HG03045 (cell line): ENCODE measurements at regions not wholly inside any gene's neighbourhood (a gene's known extent, or its start where the extent isn't known, plus 50 kb on each side); places are given as distances from the start of the nearest gene placed in this dataset.
A peak's percentile ranks its signal among the peaks of the same experiment; 100 is the strongest.

Experiments
- ATAC-seq: cut with Tn5 transposase; IDR thresholded peaks from one replicate; pipeline ENCODE4 v1.9.1; 2021; ENCODE audit warnings: mild to moderate bottlenecking, moderate library complexity; ENCODE audit not compliant: unreplicated experiment

DNA sequence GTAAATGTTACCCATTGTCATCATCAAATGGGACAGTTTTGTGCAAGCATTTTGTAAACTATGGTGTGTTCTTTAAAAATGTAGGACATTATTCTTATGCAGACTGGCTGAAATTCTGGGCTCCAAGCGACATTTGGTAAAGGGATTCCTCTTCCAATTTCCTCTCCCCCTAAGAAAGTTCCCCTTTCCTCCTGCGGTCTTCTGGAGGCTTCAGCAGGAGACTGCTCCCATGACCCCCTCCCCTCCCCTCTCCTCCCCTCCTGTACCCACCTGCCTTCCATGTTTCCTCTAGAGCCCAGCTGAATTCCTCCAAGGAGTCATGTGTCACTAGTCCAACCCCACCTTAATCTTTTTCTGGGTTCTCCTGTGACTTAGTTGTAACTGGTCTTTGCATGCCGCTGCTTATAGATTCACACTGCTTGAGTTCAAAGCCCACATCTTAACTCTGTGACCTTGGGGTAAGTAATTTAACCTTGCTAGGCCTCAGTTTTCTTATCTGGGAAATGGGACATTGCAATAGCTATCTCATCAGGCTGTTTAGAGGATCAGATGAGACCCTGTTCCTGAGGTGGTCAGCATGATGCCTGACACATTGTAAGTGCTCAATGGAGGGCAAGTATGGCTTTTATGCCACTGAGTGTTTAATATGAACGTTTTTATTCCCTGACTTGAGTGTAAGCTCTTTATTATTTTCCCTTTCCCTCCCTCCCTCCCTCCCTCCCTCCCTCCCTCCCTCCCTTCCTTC lies 69.9 kb upstream of the WDR26 start:
- no peak for ATAC-seq

DNA sequence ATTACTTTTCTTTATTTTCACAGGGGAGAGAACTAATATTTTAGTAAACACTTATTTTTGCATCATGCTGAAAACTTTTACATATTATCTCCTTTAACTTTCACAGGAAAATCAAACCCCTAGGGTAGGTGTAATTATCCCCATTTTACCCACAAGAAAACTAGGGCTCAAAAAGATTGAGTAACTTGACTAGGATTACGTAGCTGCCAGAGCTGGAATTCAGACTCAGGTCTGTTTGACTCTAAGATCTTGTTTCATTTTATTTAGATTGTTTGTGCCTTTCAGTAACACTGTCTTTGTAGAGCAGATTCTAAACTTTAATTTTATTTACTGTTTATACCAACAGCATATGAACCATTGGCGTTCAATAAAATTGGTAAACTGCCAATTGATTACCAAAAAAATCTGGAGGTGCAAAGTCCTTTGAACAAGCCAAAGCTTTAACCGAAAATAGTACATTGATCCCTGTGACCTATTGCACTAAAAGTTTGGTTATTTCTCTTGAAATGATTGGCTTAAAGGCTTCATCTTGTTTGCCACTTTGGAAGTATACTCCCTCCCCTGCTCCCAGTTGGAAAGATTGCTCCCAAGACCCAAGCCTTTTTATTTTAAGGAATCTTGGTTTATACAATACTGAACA lies 71.0 kb upstream of the WDR26 start:
- no peak for ATAC-seq

- no peak for ATAC-seq
These were observed 71.7 kb upstream of the WDR26 start for GRCh38 chr1:224506141-224506814.

DNA sequence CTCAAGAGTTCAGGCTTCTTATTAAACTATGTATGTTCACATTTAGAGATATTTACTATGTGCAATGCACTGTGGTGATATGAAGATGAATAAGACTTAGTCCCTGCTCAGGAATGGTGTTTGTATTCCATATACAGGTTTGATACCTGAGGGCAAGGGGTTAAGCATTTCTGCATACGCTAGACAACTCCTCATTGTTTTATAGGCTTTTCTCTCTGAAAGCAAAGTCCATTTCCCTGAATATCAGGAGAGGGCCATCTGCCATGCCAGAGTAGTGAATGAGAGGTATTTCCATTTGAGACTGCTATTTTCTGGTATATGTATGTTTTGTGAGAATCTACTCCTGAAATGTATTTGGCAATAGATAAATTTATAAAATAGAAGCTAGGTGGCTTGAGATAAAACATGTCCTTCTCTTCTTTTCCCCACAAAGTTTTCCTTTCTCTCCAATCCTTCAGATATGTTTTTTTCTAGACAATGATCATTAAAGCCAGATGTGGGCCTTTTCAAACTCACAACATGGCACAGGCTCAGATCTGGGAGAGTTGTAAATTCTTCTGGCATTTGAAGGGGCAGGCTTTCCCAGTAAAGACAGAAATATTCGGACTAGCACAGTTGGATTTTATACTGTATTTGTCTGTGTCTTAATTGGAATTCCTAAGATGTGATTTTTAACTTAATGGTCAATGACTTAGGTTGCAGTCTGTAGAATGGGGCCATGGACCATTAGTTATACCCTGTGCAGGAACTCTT lies 73.3 kb upstream of the WDR26 start:
- no peak for ATAC-seq

GRCh38 chr1:224509907-224510306 lies 75.3 kb upstream of the WDR26 start:
- ATAC-seq, result no peak

- ATAC-seq, result no peak
These were observed 76.5 kb upstream of the WDR26 start for GRCh38 chr1:224510880-224511645.

- ATAC-seq, result no peak
These were observed 78.1 kb upstream of the WDR26 start for GRCh38 chr1:224512600-224513151.

- ATAC-seq, result no peak
These were observed 78.8 kb upstream of the WDR26 start for GRCh38 chr1:224513383-224513782.

DNA sequence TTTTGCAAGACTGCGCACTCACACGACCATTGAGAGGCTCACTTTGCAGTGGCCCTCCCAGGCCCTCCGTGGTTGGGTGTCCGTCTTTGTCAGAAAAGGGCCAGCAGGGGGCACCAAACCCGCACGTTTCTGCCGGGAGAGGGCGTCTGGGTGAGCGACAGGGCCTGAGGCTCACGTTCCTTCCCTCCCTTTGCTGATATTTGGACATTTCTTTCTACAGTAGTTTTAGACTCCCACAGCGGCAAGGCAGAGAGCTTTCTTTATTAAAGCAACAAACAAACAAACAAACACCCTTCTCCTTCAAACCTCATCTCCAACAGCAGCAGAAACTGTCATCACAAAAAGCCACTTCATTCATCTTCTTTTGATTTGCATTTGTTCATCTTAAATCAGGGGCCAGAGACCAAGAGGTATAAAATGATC lies 79.2 kb upstream of the WDR26 start:
- peak; percentile 94 for ATAC-seq

DNA sequence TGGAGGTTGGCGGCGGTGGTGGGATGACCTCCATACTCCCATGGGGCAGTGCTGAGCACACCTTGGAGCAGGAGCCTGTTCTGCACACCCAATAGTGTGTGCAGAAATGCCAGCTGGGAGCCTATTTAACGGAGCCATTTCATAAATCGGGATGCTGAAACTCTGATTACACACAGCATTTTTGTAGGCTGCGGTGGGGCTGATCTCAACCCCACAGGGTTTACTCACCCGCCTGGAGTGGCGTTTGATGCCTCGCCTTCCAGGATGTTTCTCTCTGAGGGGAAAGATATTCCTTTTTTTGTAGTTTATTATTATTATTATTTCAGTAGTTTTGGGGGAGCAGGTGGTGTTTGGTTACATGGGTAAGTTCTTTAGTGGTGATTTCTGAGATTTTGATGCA lies 82.6 kb upstream of the WDR26 start:
- no peak for ATAC-seq

- no peak for ATAC-seq
These were observed 83.9 kb upstream of the WDR26 start for GRCh38 chr1:224518528-224518927.

- no peak for ATAC-seq
These were observed 85.3 kb upstream of the WDR26 start for GRCh38 chr1:224519874-224520273.

DNA sequence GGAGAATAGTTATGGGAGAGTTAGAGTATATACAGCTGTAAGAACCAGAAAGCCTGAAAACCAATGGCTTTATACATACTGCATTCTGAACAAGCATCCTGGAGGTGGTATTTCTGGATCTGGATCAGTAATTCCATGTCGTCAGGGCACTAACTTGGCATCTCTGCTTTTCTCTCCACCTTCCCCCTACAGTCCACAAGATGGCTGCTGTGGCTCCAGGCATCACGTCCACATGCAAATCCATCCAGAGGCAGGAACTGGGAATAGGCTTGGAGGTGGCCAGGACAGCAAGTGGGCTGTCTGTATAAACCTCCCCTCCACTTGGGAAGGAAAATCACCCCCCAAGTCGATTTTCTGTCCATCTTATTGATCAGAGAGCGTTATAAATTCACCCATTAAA lies 86.2 kb upstream of the WDR26 start:
- no peak for ATAC-seq

DNA sequence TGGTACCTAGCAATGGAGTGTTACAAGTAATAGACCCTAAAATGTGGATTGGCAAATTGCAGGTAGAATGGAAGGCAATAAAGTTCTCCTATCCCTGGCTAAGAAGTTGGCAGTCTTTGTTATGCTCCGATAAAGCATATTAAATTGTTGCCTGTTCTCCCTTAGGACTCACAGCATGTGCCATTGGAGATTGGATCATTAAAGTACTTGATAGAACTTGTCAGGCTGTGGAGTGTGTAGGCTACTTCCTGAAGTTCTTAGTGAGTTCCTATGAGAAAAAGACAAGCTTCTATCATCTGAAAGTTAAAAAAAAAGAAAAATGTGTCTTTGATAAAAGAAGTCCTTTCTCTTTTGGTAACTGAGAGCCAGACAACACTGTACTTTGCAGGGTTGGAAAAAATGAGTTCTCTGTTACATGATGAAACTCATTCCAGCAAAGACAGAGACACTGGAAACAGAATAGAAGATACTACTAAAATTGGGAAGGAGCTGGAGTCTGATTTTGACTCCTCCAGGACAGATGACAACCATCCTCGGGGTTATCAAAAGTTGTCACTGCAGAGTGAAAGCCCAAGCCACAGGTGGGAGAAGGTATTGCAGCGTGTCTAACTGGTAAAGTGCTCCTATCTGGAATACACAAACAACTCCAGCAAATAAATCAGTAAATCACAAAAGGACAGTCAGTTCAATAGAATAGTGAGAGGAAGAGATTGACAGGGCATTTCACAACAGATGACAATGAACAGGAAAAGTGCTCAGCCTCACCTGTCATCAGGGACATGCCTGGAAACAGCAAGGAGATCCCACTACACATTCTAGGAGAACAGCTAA lies 87.5 kb upstream of the WDR26 start:
- no peak for ATAC-seq

DNA sequence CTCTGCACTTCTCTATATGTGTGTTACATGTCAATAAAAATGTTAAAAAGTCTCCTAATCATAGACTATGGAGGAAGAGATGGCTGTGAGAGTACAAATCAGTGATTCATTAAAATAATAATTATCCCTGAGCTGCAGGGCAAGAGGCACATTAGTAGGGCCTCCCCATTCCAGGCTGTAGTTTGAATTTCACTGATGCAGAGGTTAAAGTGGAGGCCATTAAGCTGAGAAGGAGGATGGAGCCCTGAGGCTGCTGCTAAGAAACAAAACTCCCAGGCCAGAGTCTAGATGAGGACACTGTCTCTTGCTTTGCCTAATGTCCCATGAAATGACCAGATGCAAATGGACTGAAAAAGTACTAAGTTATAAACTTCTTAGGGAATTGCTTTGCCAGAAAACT lies 89.1 kb upstream of the WDR26 start:
- no peak for ATAC-seq

DNA sequence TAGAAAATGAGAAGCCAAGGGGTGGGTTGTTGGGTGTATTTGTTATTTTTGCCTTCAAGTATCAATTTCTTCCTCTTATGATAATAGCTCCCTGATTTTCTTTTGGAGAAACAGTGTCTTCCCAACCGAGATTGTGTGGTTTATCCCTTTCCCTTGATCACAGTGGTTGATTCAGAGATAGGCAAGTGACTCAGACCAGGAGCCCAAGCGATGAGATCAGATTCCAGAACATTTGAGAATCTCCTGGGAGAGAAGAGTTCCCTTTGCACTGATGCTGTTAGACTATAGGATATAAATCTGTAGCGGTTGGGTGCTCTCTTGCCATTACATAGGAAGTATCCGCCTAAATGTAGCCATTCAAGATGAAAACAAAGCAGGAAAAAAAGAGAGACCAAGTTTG lies 90.1 kb upstream of the WDR26 start:
- no peak for ATAC-seq

- no peak for ATAC-seq
These were observed 90.6 kb upstream of the CNIH3 start for GRCh38 chr1:224525411-224526040.

GRCh38 chr1:224526771-224527170 lies 89.3 kb upstream of the CNIH3 start:
- no peak for ATAC-seq

- no peak for ATAC-seq
These were observed 87.2 kb upstream of the CNIH3 start for GRCh38 chr1:224528900-224529299.
